ENCODE measurements at regions not wholly inside any gene's neighbourhood (a gene's known extent, or its start where the extent isn't known, plus 50 kb on each side); places are given as distances from the start of the nearest gene placed in this dataset.

- TF ChIP-seq POLR2A (IDR thresholded peaks at IDR 0.05) (no peak), POLR2AphosphoS5 (IDR thresholded peaks at IDR 0.05; ENCODE audit: insufficient read depth in 1 of 2, low read depth in 1 of 2) (no peak)
Measured at GRCh38 chr20:41905199-41905598, 287.0 kb upstream of the CHD6 start.

All from vagina (tissue), 2 donors.